ENCODE measurements at regions not wholly inside any gene's neighbourhood (a gene's known extent, or its start where the extent isn't known, plus 50 kb on each side); places are given as distances from the start of the nearest gene placed in this dataset.

GRCh38 chr14:54333511-54333910 lies 63.3 kb upstream of the CDKN3 start:
- no peak for TF ChIP-seq CTCF (IDR thresholded peaks at IDR 0.05; ENCODE audit: control insufficient read depth, insufficient read depth, low read depth, low read length, missing control alignments)
- no peak for DNase-seq (ENCODE audit: low read depth)
- no peak overlapping the region for H3K4me3 ChIP-seq (ENCODE audit: control insufficient read depth, low read depth, low read length)

- no peak for DNase-seq (ENCODE audit: low read depth)
- no peak for TF ChIP-seq CTCF (IDR thresholded peaks at IDR 0.05; ENCODE audit: control insufficient read depth, insufficient read depth, low read depth, low read length, missing control alignments)
- no peak overlapping the region for H3K4me3 ChIP-seq (ENCODE audit: control insufficient read depth, low read depth, low read length)
Measured at GRCh38 chr14:54335569-54336155, 61.1 kb upstream of the CDKN3 start.

- TF ChIP-seq CTCF (IDR thresholded peaks at IDR 0.05; ENCODE audit: control insufficient read depth, insufficient read depth, low read depth, low read length, missing control alignments): no peak
- DNase-seq (ENCODE audit: low read depth): no peak
Measured at GRCh38 chr14:54337314-54337713, 59.5 kb upstream of the CDKN3 start.

GRCh38 chr14:54338696-54339317 lies 58.0 kb upstream of the CDKN3 start:
- H3K4me3 ChIP-seq (ENCODE audit: control insufficient read depth, low read depth, low read length): no peak overlapping the region
- peak; percentile 83 for TF ChIP-seq CTCF (IDR thresholded peaks at IDR 0.05; ENCODE audit: control insufficient read depth, insufficient read depth, low read depth, low read length, missing control alignments)
- DNase-seq (ENCODE audit: low read depth): peak; percentile 29

More at GRCh38 chr14:54337314-54337713, 59.5 kb upstream of the CDKN3 start:
- no peak overlapping the region for H3K4me3 ChIP-seq (ENCODE audit: control insufficient read depth, low read depth, low read length)

GRCh38 chr14:54339771-54340170 lies 57.0 kb upstream of the CDKN3 start:
- no peak overlapping the region for H3K4me3 ChIP-seq (ENCODE audit: control insufficient read depth, low read depth, low read length)
- DNase-seq (ENCODE audit: low read depth): no peak
- TF ChIP-seq CTCF (IDR thresholded peaks at IDR 0.05; ENCODE audit: control insufficient read depth, insufficient read depth, low read depth, low read length, missing control alignments): no peak

- no peak for TF ChIP-seq CTCF (IDR thresholded peaks at IDR 0.05; ENCODE audit: control insufficient read depth, insufficient read depth, low read depth, low read length, missing control alignments)
- no peak overlapping the region for H3K4me3 ChIP-seq (ENCODE audit: control insufficient read depth, low read depth, low read length)
- no peak for DNase-seq (ENCODE audit: low read depth)
Measured at GRCh38 chr14:54342806-54343205, 54.0 kb upstream of the CDKN3 start.

Measured in AG09309 (cell line).